ENCODE measurements at regions not wholly inside any gene's neighbourhood (a gene's known extent, or its start where the extent isn't known, plus 50 kb on each side); places are given as distances from the start of the nearest gene placed in this dataset.

DNA sequence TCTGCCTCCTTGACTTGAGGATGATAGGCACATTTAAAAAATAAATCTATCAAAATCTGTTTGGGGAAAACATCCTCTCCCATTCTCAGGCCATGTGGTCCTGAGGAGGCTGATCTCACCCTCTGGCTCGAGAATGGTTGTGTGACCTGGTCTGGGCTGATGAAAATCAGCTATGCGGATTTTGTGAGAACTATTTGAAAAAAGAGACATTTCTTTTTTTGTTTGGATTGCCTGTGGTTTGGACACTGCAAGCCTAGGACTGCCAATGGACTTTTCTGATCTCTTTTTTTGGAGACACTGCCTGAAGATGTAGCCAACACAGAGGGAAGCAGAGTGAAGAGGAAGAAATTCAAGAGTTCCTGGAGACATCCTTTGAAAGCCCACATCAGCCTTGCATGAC, 145.9 kb downstream of the HS3ST3B1 start:
- H3K27ac ChIP-seq (ENCODE audit: low read depth, low read length) = no peak overlapping the region
- intact Hi-C loops (cut with micrococcal nuclease) = no loop called here
- no peaks in the 10 kb centered on the region for H4K20me1 ChIP-seq (ENCODE audit: insufficient read depth)
- no peaks in the 10 kb centered on the region for H3K27me3 ChIP-seq (ENCODE audit: insufficient read depth, low read length)
- no TSS peak for BruUV-seq (replicated peaks)
- ChIA-PET POLR2A (no interaction called here), RAD21 (ENCODE audit: low non-redundant PET in 1 of 2, low total read pairs in 2 of 2, uncharacterized antibody in 2 of 2, unreplicated experiment in 2 of 2) (no interaction called here), CTCF (no interaction called here)
- no peak overlapping the region for H3K9ac ChIP-seq (ENCODE audit: low read length)
- no peak for ATAC-seq
- no peak overlapping the region for H2AFZ ChIP-seq (ENCODE audit: low read depth, low read length, poor library complexity, severe bottlenecking)
- no peak overlapping the region for H3K4me3 ChIP-seq (replicated peaks in 1 of 2; ENCODE audit: low read depth in 1 of 2, low read length in 2 of 2)
- no peaks in the 10 kb centered on the region for H3K9me2 ChIP-seq (ENCODE audit: insufficient read depth)
- no peaks in the 10 kb centered on the region for H3K36me3 ChIP-seq (ENCODE audit: control insufficient read depth in 1 of 2, insufficient read depth in 2 of 2, low read length in 2 of 2)
- H3K4me1 ChIP-seq (ENCODE audit: control insufficient read depth in 1 of 2, insufficient read depth in 2 of 2, low read length in 2 of 2) = no peaks in the 10 kb centered on the region
- no peak for DNase-seq (ENCODE audit: low read depth, low spot score)
- H3K79me2 ChIP-seq (ENCODE audit: insufficient read depth, low read length) = no peaks in the 10 kb centered on the region
- TF ChIP-seq EZH2 (IDR thresholded peaks at IDR 0.05) (no peak), TCF7L2 (IDR thresholded peaks at IDR 0.05; ENCODE audit: borderline replicate concordance, extremely low read depth, insufficient read depth, insufficient read length) (no peak), SP1 (IDR thresholded peaks at IDR 0.05; ENCODE audit: low read depth) (no peak), ZBTB33 (IDR thresholded peaks at IDR 0.05; ENCODE audit: extremely low read depth, insufficient replicate concordance, low read length) (no peak), CEBPB (IDR thresholded peaks at IDR 0.05; ENCODE audit: low read depth) (no peak), ZNF274 (IDR thresholded peaks at IDR 0.05; ENCODE audit: low read depth, low read length) (no peak), EZH2phosphoT487 (IDR thresholded peaks at IDR 0.05; ENCODE audit: borderline replicate concordance) (no peak)
- TF ChIP-seq, protein P1, sequence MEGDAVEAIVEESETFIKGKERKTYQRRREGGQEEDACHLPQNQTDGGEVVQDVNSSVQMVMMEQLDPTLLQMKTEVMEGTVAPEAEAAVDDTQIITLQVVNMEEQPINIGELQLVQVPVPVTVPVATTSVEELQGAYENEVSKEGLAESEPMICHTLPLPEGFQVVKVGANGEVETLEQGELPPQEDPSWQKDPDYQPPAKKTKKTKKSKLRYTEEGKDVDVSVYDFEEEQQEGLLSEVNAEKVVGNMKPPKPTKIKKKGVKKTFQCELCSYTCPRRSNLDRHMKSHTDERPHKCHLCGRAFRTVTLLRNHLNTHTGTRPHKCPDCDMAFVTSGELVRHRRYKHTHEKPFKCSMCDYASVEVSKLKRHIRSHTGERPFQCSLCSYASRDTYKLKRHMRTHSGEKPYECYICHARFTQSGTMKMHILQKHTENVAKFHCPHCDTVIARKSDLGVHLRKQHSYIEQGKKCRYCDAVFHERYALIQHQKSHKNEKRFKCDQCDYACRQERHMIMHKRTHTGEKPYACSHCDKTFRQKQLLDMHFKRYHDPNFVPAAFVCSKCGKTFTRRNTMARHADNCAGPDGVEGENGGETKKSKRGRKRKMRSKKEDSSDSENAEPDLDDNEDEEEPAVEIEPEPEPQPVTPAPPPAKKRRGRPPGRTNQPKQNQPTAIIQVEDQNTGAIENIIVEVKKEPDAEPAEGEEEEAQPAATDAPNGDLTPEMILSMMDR (IDR thresholded peaks at IDR 0.05 in 2 of 3, conservative IDR thresholded peaks at IDR 0.05 in 1 of 3; ENCODE audit: borderline replicate concordance in 1 of 3, insufficient read depth in 1 of 3, low read depth in 2 of 3, low read length in 2 of 3) = no peak
- TF ChIP-seq, protein P2, sequence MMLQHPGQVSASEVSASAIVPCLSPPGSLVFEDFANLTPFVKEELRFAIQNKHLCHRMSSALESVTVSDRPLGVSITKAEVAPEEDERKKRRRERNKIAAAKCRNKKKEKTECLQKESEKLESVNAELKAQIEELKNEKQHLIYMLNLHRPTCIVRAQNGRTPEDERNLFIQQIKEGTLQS (IDR thresholded peaks at IDR 0.05) = no peak
- H3K4me2 ChIP-seq (ENCODE audit: low read length) = no peak overlapping the region
- no peaks in the 10 kb centered on the region for H3K9me3 ChIP-seq (ENCODE audit: control insufficient read depth in 1 of 2, insufficient read depth in 1 of 2, low read depth in 1 of 2, low read length in 2 of 2)
